Ovary (tissue), 3 donors: ENCODE measurements at regions not wholly inside any gene's neighbourhood (a gene's known extent, or its start where the extent isn't known, plus 50 kb on each side); places are given as distances from the start of the nearest gene placed in this dataset.

Source experiments
- CTCF ChIP-seq, 3 donors: fragments of 450-650 bp in 2 of 3; fragments of 200-600 bp in 1 of 3; IDR thresholded peaks; one replicate each; pipeline versions ENCODE4 v1.5.1 to v1.8.0; 2016 to 2022; ENCODE audit warnings: antibody characterized with exemption in 3 of 3, mild to moderate bottlenecking in 1 of 3
- EP300 ChIP-seq: sonication (generic); formaldehyde crosslinking; IDR thresholded peaks from one replicate; pipeline ENCODE4 v1.6.1; 2017; ENCODE audit warnings: antibody characterized with exemption
- POLR2A ChIP-seq: fragments of 450-650 bp; IDR thresholded peaks from one replicate; pipeline ENCODE4 v1.6.1; 2017; ENCODE audit warnings: antibody characterized with exemption, mild to moderate bottlenecking, moderate library complexity
- donor health status: DM: no; HTN: no; CAD: no.

DNA sequence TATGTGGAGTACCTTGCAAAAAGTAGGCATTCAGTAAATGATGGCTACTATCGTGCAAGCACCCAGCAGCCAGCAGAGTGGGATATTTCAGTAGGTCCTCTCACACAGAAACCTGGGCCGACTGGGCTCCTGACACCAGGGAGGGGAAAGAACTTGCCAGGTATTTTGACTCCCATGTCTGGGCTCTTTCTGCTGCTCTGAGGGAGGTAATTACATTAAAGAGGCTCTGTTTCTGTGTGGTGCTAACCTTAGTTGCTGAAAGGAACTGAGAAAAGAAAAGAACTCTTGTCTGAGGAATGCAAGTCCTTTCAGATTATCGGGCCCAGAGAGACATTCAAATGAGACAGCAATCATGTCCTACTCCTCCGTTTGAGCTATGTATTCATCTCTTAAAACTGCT lies 175.8 kb upstream of the MTMR8 start:
- TF ChIP-seq CTCF (IDR thresholded peaks at IDR 0.05): no peak
- TF ChIP-seq POLR2A: no peak
- no peak for TF ChIP-seq EP300
